Progenitor cell of endocrine pancreas (in vitro differentiated cells): ENCODE measurements at regions not wholly inside any gene's neighbourhood (a gene's known extent, or its start where the extent isn't known, plus 50 kb on each side); places are given as distances from the start of the nearest gene placed in this dataset.

Experiments
- DNase-seq: peaks from one replicate; pipeline ENCODE4 v3.0.0; 2021; ENCODE audit warnings: low spot score; ENCODE audit not compliant: unreplicated experiment
- H3K27ac Mint-ChIP-seq: 2 replicates; pipeline ENCODE4 v1.8.0; 2021; ENCODE audit warnings: mild to moderate bottlenecking, moderate library complexity, mixed read lengths
- H3K27me3 Mint-ChIP-seq: 2 replicates; pipeline ENCODE4 v1.8.0; 2021; ENCODE audit warnings: mixed read lengths
- H3K36me3 Mint-ChIP-seq: 2 replicates; pipeline ENCODE4 v1.8.0; 2022; ENCODE audit warnings: mixed read lengths; ENCODE audit not compliant: insufficient read depth
- H3K4me1 Mint-ChIP-seq: 2 replicates; pipeline ENCODE4 v1.8.0; 2021; ENCODE audit warnings: low read depth, mixed read lengths
- H3K4me3 Mint-ChIP-seq: 2 replicates; pipeline ENCODE4 v1.8.0; 2021; ENCODE audit warnings: low read depth, mild to moderate bottlenecking, moderate library complexity, mixed read lengths
- H3K9me3 Mint-ChIP-seq: 2 replicates; pipeline ENCODE4 v1.8.0; 2021; ENCODE audit warnings: low read depth, mixed read lengths
- TF ChIP-seq, protein P1 (sequence below): fragments of 200-600 bp; sonication (generic); IDR thresholded peaks from one replicate; pipeline ENCODE4 v1.5.0; 2021; ENCODE audit warnings: antibody characterized with exemption, mild to moderate bottlenecking; ENCODE audit not compliant: unreplicated experiment

DNA sequence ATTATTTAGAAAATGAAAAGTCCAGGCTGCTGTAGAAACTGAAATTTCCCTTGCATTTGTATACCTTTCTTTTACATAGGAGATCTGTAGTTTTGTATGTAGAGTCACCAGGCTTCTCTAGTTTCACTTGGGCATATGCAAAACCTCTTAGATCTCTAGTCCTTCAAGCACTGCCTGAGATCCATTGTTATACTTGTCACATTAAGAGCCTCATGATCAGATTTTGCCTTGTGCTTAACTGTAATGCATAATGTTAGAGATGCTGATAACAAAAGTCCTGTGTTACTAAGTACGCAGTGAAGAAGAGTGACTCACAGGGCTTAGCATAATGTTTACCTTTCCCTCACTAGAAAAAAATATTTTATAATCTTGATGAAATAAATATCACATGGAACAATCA is 250.2 kb downstream of the CYLC2 start:
- no peak overlapping the region for H3K4me3 Mint-ChIP-seq
- peaks cover 1% of the 10 kb centered on the region for H3K4me1 Mint-ChIP-seq
- TF ChIP-seq, protein P1, sequence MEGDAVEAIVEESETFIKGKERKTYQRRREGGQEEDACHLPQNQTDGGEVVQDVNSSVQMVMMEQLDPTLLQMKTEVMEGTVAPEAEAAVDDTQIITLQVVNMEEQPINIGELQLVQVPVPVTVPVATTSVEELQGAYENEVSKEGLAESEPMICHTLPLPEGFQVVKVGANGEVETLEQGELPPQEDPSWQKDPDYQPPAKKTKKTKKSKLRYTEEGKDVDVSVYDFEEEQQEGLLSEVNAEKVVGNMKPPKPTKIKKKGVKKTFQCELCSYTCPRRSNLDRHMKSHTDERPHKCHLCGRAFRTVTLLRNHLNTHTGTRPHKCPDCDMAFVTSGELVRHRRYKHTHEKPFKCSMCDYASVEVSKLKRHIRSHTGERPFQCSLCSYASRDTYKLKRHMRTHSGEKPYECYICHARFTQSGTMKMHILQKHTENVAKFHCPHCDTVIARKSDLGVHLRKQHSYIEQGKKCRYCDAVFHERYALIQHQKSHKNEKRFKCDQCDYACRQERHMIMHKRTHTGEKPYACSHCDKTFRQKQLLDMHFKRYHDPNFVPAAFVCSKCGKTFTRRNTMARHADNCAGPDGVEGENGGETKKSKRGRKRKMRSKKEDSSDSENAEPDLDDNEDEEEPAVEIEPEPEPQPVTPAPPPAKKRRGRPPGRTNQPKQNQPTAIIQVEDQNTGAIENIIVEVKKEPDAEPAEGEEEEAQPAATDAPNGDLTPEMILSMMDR: no peak
- H3K27me3 Mint-ChIP-seq: no peaks in the 10 kb centered on the region
- no peaks in the 10 kb centered on the region for H3K9me3 Mint-ChIP-seq
- H3K27ac Mint-ChIP-seq: no peak overlapping the region
- H3K36me3 Mint-ChIP-seq: no peaks in the 10 kb centered on the region
- no peak for DNase-seq

DNA sequence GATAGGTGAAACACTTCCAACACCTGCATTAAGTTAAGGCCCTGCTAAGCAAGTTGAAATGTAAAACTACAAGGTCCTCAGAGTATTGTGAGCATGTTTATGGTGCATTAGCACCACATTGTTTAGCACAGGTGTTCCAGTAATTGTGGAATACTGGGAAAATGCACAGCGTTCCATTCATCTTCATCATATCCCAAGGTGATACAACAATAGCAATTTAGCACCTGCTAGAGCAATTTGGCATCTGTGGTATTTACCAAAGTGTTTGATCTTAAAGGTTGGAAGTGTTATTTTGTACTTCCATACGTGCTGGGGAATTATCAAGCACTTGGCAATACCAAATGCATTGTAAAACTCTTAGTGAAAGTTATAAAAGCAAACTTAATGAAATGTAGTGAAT is 266.8 kb downstream of the CYLC2 start:
- H3K9me3 Mint-ChIP-seq: peaks cover 15% of the 10 kb centered on the region
- TF ChIP-seq, protein P1: no peak

DNA sequence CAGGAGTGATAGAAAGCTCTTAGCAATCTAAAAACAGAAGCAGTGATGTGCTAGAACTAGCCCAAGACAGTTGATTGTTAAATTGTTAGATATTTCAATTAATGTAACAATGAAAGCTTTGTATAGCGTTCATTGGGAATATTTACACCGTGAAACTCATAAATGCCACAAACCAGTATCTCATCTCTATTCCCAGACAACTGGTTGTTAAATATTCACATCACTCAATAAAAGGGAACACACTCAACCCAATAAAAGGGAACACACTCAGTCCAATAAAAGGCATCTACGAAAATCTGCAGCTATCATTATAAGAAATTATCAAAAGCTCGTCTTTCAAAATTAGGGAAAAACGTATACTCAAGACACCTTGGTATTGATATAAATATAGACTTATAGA is 270.9 kb downstream of the CYLC2 start:
- TF ChIP-seq, protein P1: no peak
- no peaks in the 10 kb centered on the region for H3K27me3 Mint-ChIP-seq
- no peak overlapping the region for H3K27ac Mint-ChIP-seq
- no peak overlapping the region for H3K4me3 Mint-ChIP-seq
- no peak for DNase-seq
- H3K9me3 Mint-ChIP-seq: peaks cover 5% of the 10 kb centered on the region
- H3K4me1 Mint-ChIP-seq: no peaks in the 10 kb centered on the region
- no peaks in the 10 kb centered on the region for H3K36me3 Mint-ChIP-seq

More for the DNA sequence above, 266.8 kb downstream of the CYLC2 start:
- Mint-ChIP-seq H3K27ac (no peak overlapping the region), H3K36me3 (no peaks in the 10 kb centered on the region), H3K27me3 (no peaks in the 10 kb centered on the region), H3K4me3 (no peak overlapping the region), H3K4me1 (no peaks in the 10 kb centered on the region)
- no peak for DNase-seq

DNA sequence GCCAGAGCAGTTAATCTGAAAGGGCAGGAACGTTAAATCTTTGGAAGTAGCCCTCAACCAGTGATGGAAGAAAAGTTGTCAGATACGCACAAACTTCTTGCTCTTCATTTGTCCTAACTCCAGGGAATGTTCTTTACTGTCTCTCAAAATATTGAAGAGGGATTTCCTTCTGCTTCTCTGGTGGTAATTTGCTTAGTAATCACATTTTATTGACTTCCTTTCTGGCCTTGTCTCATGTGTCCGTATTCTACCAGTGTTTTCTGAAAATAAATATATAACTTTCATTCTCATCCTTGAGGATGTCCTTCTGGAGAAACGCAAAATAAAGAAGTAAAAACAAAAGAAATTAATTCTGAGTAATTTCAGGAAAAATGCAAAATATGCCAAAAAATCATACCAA is 282.1 kb downstream of the CYLC2 start:
- Mint-ChIP-seq H3K4me3 (no peak overlapping the region), H3K36me3 (no peaks in the 10 kb centered on the region), H3K4me1 (no peaks in the 10 kb centered on the region), H3K9me3 (no peaks in the 10 kb centered on the region), H3K27me3 (no peaks in the 10 kb centered on the region), H3K27ac (no peak overlapping the region)
- DNase-seq: no peak
- TF ChIP-seq, protein P1: no peak

DNA sequence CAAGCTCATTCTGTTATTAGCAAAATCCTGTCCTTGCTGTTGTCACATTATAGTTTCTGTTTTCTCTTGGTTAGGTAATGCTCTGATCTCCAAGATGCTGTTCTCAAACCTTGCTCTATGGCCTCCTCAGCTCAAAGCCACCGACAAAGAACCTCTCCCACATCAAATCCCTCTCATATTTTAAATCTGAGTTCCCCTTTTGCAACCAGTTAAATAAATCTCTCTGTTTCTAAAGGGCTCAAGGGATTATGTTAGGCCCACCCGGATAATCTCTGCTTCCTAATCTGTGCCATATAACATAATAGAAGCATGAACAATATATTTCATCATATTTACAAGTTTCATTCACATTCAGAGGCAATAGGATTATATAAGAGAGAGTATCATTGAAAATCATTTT is 286.0 kb downstream of the CYLC2 start:
- Mint-ChIP-seq H3K9me3 (no peaks in the 10 kb centered on the region), H3K4me3 (no peak overlapping the region), H3K4me1 (peaks cover 5% of the 10 kb centered on the region), H3K27ac (no peak overlapping the region), H3K27me3 (no peaks in the 10 kb centered on the region), H3K36me3 (no peaks in the 10 kb centered on the region)
- TF ChIP-seq, protein P1: no peak
- DNase-seq: no peak
